ENCODE measurements at regions not wholly inside any gene's neighbourhood (a gene's known extent, or its start where the extent isn't known, plus 50 kb on each side); places are given as distances from the start of the nearest gene placed in this dataset.

DNA sequence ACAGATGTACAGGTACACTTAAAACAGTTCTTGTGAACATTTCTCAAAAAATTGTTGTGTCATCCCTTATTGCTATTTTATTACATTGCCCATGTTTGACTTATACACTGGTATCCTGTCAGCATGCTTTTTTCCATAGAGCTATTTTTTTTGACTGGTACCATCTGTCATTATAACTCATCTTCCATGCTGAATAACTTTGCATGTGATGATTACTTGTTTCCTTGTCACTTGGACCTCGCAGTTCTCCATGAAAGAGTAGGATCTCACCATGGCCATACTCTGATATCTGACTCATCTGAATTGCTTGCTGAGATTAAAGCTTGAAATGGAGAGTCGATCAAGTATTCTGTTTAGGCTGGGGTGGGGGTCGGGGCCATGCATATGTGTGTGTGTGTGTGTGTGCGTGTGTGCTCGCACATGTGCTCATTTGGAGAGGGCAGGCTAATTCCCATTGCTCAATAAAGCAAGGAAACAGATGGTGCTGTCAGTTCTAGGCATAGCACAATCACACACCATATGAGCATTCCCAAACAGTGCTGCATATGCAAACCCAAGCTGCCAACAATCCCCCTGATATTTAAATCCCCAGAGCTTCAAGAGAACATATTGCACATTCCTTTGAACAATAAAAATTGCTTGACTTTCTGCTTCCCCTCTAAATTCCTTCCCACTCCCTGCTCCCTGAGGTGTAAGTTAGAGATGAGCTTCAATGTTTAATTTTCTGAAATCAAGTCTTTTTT lies 62.9 kb downstream of the NHLRC3 start:
- ChIA-PET CTCF (ENCODE audit: partially characterized antibody) (no interaction called here), POLR2A (ENCODE audit: partially characterized antibody) (no interaction called here)
- no peak overlapping the region for H3K27ac ChIP-seq (ENCODE audit: low read depth, low read length)
- H3K27me3 ChIP-seq (ENCODE audit: insufficient read depth, low read length): no peaks in the 10 kb centered on the region
- H3K4me1 ChIP-seq (ENCODE audit: insufficient read depth, low read length): no peaks in the 10 kb centered on the region
- Mint-ChIP-seq H3K27me3 (no peaks in the 10 kb centered on the region), H3K4me1 (peaks cover 0 to 1% (median 1%) of the 10 kb centered on the region in 4 donors), H3K27ac (no peak overlapping the region), H3K9me3 (no peaks in the 10 kb centered on the region), H3K36me3 (no peaks in the 10 kb centered on the region), H3K4me3 (no peak overlapping the region)
- no peaks in the 10 kb centered on the region for H3K36me3 ChIP-seq (ENCODE audit: insufficient read depth, low read length)
- intact Hi-C loops (cut with micrococcal nuclease): no loop called here
- H3K4me3 ChIP-seq (ENCODE audit: low read length in 2 of 2): no peak overlapping the region
- H3K9me3 ChIP-seq (ENCODE audit: control insufficient read depth in 1 of 2, low read length in 2 of 2): no peaks in the 10 kb centered on the region
- no peak for DNase-seq

DNA sequence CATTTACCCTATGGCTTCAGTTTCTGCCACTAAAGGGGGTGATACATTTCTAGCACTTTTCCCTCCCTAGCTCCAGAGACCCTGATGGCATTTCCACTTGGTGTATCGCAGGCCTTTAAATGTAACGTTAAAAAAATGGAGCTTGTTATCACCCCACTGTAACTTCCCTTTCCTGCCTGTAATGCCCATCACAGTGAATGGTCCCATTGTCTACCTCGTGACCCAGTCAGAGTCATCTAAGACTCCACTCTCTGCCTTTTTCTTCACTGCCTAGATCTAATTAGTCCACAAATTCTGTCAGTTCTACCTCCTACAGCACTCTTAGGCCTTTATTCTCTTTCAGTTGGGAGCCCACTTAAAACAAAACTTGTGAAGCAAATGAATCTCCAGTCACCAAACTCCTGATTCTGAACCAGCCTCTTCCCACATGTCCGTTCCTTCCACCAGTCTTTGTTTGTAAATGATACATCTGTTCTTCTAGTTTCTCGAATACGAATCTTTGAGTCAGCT lies 64.8 kb downstream of the NHLRC3 start:
- ChIA-PET POLR2A (ENCODE audit: partially characterized antibody) (no interaction called here), CTCF (ENCODE audit: partially characterized antibody) (no interaction called here)
- H3K27me3 Mint-ChIP-seq: no peaks in the 10 kb centered on the region
- H3K27ac ChIP-seq (ENCODE audit: low read depth, low read length): no peak overlapping the region
- no peaks in the 10 kb centered on the region for H3K4me1 Mint-ChIP-seq
- no peaks in the 10 kb centered on the region for H3K9me3 ChIP-seq (ENCODE audit: control insufficient read depth in 1 of 2, low read length in 2 of 2)
- no peak overlapping the region for H3K4me3 Mint-ChIP-seq
- intact Hi-C loops (cut with micrococcal nuclease): no loop called here
- no peaks in the 10 kb centered on the region for H3K27me3 ChIP-seq (ENCODE audit: insufficient read depth, low read length)
- H3K27ac Mint-ChIP-seq: no peak overlapping the region
- no peak for DNase-seq
- H3K36me3 ChIP-seq (ENCODE audit: insufficient read depth, low read length): no peaks in the 10 kb centered on the region
- no peaks in the 10 kb centered on the region for H3K36me3 Mint-ChIP-seq
- H3K4me1 ChIP-seq (ENCODE audit: insufficient read depth, low read length): no peaks in the 10 kb centered on the region
- no peak overlapping the region for H3K4me3 ChIP-seq (ENCODE audit: low read length in 2 of 2)
- no peaks in the 10 kb centered on the region for H3K9me3 Mint-ChIP-seq

DNA sequence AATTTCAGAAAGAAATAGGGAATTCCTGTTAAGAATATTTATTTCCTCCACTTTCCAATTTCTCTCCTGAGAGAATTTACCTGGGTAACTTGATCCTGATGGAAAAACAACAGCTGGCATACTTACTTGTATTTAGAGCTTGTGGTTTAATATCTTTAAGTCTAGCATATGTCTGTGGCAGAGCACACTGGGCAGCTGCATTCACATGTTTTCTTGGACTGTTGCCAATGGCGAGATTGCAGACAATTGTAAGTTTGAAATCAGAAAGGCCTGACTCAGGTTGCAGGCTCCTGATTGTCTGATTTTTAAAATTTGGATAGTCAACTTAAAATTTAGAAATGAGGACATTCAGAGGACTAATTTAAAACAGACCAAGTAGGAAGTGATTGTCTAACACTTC lies 66.9 kb downstream of the NHLRC3 start:
- intact Hi-C loops (cut with micrococcal nuclease): no loop called here
- H3K27me3 Mint-ChIP-seq: no peaks in the 10 kb centered on the region
- Histone ChIP-seq H3K9me3 (ENCODE audit: control insufficient read depth in 1 of 2, low read length in 2 of 2) (no peaks in the 10 kb centered on the region), H3K36me3 (ENCODE audit: insufficient read depth, low read length) (no peaks in the 10 kb centered on the region), H3K4me1 (ENCODE audit: insufficient read depth, low read length) (no peaks in the 10 kb centered on the region), H3K27me3 (ENCODE audit: insufficient read depth, low read length) (no peaks in the 10 kb centered on the region), H3K27ac (ENCODE audit: low read depth, low read length) (no peak overlapping the region), H3K4me3 (ENCODE audit: low read length in 2 of 2) (no peak overlapping the region)
- no peak for DNase-seq
- no peaks in the 10 kb centered on the region for H3K9me3 Mint-ChIP-seq
- no peaks in the 10 kb centered on the region for H3K36me3 Mint-ChIP-seq
- no peak overlapping the region for H3K4me3 Mint-ChIP-seq
- no peak overlapping the region for H3K27ac Mint-ChIP-seq
- CTCF ChIA-PET (ENCODE audit: partially characterized antibody): no interaction called here
- POLR2A ChIA-PET (ENCODE audit: partially characterized antibody): no interaction called here
- H3K4me1 Mint-ChIP-seq: no peaks in the 10 kb centered on the region

- Mint-ChIP-seq H3K4me3 (no peak overlapping the region), H3K4me1 (no peaks in the 10 kb centered on the region), H3K27ac (no peak overlapping the region), H3K36me3 (no peaks in the 10 kb centered on the region), H3K9me3 (peaks cover 0 to 2% (median 0%) of the 10 kb centered on the region in 8 donors), H3K27me3 (no peaks in the 10 kb centered on the region)
- no peaks in the 10 kb centered on the region for H3K9me3 ChIP-seq (ENCODE audit: control insufficient read depth in 1 of 2, low read length in 2 of 2)
- no peak for DNase-seq
- H3K4me1 ChIP-seq (ENCODE audit: insufficient read depth, low read length): no peaks in the 10 kb centered on the region
- intact Hi-C loops (cut with micrococcal nuclease): no loop called here
- ChIA-PET POLR2A (ENCODE audit: partially characterized antibody) (no interaction called here), CTCF (ENCODE audit: partially characterized antibody) (no interaction called here)
- no peak overlapping the region for H3K27ac ChIP-seq (ENCODE audit: low read depth, low read length)
- H3K27me3 ChIP-seq (ENCODE audit: insufficient read depth, low read length): no peaks in the 10 kb centered on the region
- no peaks in the 10 kb centered on the region for H3K36me3 ChIP-seq (ENCODE audit: insufficient read depth, low read length)
- H3K4me3 ChIP-seq (ENCODE audit: low read length in 2 of 2): no peak overlapping the region
Observed at GRCh38 chr13:39106216-39107005, 68.2 kb downstream of the NHLRC3 start.

DNA sequence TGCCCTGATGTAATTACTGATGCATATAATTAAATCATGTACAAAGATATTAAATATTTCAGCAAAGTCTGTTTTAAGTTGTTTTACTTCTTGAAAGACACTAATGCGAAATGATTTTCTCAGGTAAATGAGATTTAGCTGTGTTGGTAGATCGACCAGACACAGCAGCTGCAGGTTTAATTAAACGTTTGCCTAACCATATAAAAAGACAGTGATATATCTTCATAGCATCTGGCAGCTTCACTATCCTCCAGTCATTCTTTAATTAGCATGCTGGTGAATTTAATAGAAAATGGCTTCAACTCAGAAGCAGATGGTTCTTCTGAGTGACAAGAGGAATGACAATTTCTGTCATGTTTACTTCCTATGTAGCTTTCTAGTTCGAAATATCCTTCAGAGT lies 69.3 kb downstream of the NHLRC3 start:
- Mint-ChIP-seq H3K27ac (no peak overlapping the region), H3K4me1 (no peaks in the 10 kb centered on the region), H3K4me3 (no peak overlapping the region), H3K36me3 (no peaks in the 10 kb centered on the region), H3K27me3 (no peaks in the 10 kb centered on the region), H3K9me3 (peaks cover 0 to 2% (median 0%) of the 10 kb centered on the region in 8 donors)
- H3K27ac ChIP-seq (ENCODE audit: low read depth, low read length): no peak overlapping the region
- no peak for DNase-seq
- POLR2A ChIA-PET (ENCODE audit: partially characterized antibody): no interaction called here
- no peaks in the 10 kb centered on the region for H3K36me3 ChIP-seq (ENCODE audit: insufficient read depth, low read length)
- no peaks in the 10 kb centered on the region for H3K9me3 ChIP-seq (ENCODE audit: control insufficient read depth in 1 of 2, low read length in 2 of 2)
- H3K27me3 ChIP-seq (ENCODE audit: insufficient read depth, low read length): no peaks in the 10 kb centered on the region
- no peak overlapping the region for H3K4me3 ChIP-seq (ENCODE audit: low read length in 2 of 2)
- CTCF ChIA-PET (ENCODE audit: partially characterized antibody): no interaction called here
- no peaks in the 10 kb centered on the region for H3K4me1 ChIP-seq (ENCODE audit: insufficient read depth, low read length)
- intact Hi-C loops (cut with micrococcal nuclease): no loop called here

- Mint-ChIP-seq H3K27ac (no peak overlapping the region), H3K27me3 (no peaks in the 10 kb centered on the region), H3K4me1 (no peaks in the 10 kb centered on the region), H3K36me3 (no peaks in the 10 kb centered on the region), H3K9me3 (peaks cover 0 to 3% (median under 1%) of the 10 kb centered on the region in 8 donors), H3K4me3 (no peak overlapping the region)
- Histone ChIP-seq H3K4me1 (ENCODE audit: insufficient read depth, low read length) (no peaks in the 10 kb centered on the region), H3K36me3 (ENCODE audit: insufficient read depth, low read length) (no peaks in the 10 kb centered on the region), H3K4me3 (ENCODE audit: low read length in 2 of 2) (no peak overlapping the region), H3K9me3 (ENCODE audit: control insufficient read depth in 1 of 2, low read length in 2 of 2) (no peaks in the 10 kb centered on the region), H3K27ac (ENCODE audit: low read depth, low read length) (no peak overlapping the region), H3K27me3 (ENCODE audit: insufficient read depth, low read length) (no peaks in the 10 kb centered on the region)
- DNase-seq: no peak
- ChIA-PET POLR2A (ENCODE audit: partially characterized antibody) (no interaction called here), CTCF (ENCODE audit: partially characterized antibody) (no interaction called here)
- intact Hi-C loops (cut with micrococcal nuclease): no loop called here
Observed at GRCh38 chr13:39108783-39109182, 70.5 kb downstream of the NHLRC3 start.

DNA sequence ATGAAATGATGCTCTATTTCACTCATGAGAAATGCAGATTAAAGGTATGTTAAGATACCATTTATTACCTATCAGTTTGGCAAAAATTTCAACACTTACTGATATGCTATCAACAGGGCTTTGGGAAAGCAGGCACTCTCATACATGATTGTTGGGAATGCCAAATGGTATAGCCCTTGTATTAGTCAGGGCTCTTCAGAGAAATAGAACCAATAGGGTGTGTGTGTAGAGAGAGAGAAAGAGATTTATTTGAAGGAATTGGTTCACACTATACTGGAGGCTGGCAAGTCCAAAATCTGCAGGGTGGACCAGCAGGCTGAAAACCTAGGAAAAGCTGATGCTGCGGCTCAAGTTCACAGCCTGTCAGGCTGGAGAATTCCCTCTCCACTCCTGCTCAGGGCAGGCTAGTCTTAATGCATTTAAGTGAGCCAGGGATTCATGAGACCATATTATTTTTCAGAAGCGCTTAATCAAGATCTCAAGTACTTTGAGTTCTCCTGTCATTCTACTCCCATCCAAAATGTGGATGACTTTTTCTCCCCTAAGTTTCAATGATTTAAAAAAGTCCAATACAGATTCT lies 72.4 kb downstream of the NHLRC3 start:
- H3K9me3 Mint-ChIP-seq: peaks cover 0 to 5% (median 4%) of the 10 kb centered on the region in 8 donors
- no peaks in the 10 kb centered on the region for H3K4me1 Mint-ChIP-seq
- Histone ChIP-seq H3K27ac (ENCODE audit: low read depth, low read length) (no peak overlapping the region), H3K27me3 (ENCODE audit: insufficient read depth, low read length) (no peaks in the 10 kb centered on the region), H3K9me3 (ENCODE audit: control insufficient read depth in 1 of 2, low read length in 2 of 2) (no peaks in the 10 kb centered on the region), H3K4me1 (ENCODE audit: insufficient read depth, low read length) (no peaks in the 10 kb centered on the region), H3K36me3 (ENCODE audit: insufficient read depth, low read length) (no peaks in the 10 kb centered on the region), H3K4me3 (ENCODE audit: low read length in 2 of 2) (no peak overlapping the region)
- no peak overlapping the region for H3K4me3 Mint-ChIP-seq
- H3K27me3 Mint-ChIP-seq: peaks cover 0 to 3% of the 10 kb centered on the region in 2 donors
- H3K27ac Mint-ChIP-seq: no peak overlapping the region
- ChIA-PET POLR2A (ENCODE audit: partially characterized antibody) (no interaction called here), CTCF (ENCODE audit: partially characterized antibody) (no interaction called here)
- DNase-seq: no peak
- no peaks in the 10 kb centered on the region for H3K36me3 Mint-ChIP-seq
- intact Hi-C loops (cut with micrococcal nuclease): no loop called here

All from CD4-positive, alpha-beta memory T cell (primary cell).